Adipocyte (in vitro differentiated cells): ENCODE measurements at regions not wholly inside any gene's neighbourhood (a gene's known extent, or its start where the extent isn't known, plus 50 kb on each side); places are given as distances from the start of the nearest gene placed in this dataset.

Experiments used
- DNase-seq: peaks from one replicate; pipeline ENCODE4 v3.0.0-alpha.2; 2015; ENCODE audit warnings: low read depth
- H3K27me3 ChIP-seq: replicated peaks from 2 replicates; pipeline ENCODE4 v1.7.0; 2013; ENCODE audit warnings: mild to moderate bottlenecking, low read length, moderate library complexity; ENCODE audit not compliant: control insufficient read depth, insufficient read depth
- H3K36me3 ChIP-seq: 2 replicates; pipeline ENCODE4 v1.7.0; 2013; ENCODE audit warnings: low read length, mild to moderate bottlenecking, moderate library complexity; ENCODE audit not compliant: control insufficient read depth, insufficient read depth, severe bottlenecking
- H3K4me1 ChIP-seq: 2 replicates; pipeline ENCODE4 v1.7.0; 2013; ENCODE audit warnings: mild to moderate bottlenecking, low read length, moderate library complexity; ENCODE audit not compliant: control insufficient read depth, insufficient read depth
- H3K4me3 ChIP-seq: 2 replicates; pipeline ENCODE4 v1.7.0; 2013; ENCODE audit warnings: mild to moderate bottlenecking, low read length, moderate library complexity
- H3K9ac ChIP-seq: 2 replicates; pipeline ENCODE4 v1.7.0; 2013; ENCODE audit warnings: mild to moderate bottlenecking, low read length, moderate library complexity
- H3K9me3 ChIP-seq: 2 replicates; pipeline ENCODE4 v1.7.0; 2013; ENCODE audit warnings: mild to moderate bottlenecking, low read length, moderate library complexity; ENCODE audit not compliant: control insufficient read depth

DNA sequence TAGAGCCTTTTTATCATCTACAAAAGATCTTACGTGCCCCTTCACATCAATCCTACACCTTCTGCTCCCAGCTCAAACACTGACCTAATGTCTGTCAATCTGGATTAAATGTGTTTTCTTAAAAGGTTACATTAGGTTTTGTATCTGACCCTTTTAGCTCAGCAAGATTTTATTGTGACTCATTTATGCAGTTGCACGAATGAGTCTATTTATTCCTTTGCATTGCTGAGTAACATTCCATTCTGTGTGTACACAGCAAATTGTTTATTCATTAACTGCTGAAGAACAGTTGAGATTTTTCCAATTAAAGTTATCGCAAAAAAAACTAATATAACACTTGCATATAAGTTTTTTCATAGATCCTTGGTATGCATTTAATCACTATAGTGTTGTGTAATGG lies 253.9 kb upstream of the GPC6 start:
- Histone ChIP-seq H3K4me1 (no peaks in the 10 kb centered on the region), H3K9me3 (no peaks in the 10 kb centered on the region), H3K9ac (no peak overlapping the region), H3K27me3 (no peaks in the 10 kb centered on the region), H3K36me3 (no peaks in the 10 kb centered on the region), H3K4me3 (no peak overlapping the region)
- no peak for DNase-seq

DNA sequence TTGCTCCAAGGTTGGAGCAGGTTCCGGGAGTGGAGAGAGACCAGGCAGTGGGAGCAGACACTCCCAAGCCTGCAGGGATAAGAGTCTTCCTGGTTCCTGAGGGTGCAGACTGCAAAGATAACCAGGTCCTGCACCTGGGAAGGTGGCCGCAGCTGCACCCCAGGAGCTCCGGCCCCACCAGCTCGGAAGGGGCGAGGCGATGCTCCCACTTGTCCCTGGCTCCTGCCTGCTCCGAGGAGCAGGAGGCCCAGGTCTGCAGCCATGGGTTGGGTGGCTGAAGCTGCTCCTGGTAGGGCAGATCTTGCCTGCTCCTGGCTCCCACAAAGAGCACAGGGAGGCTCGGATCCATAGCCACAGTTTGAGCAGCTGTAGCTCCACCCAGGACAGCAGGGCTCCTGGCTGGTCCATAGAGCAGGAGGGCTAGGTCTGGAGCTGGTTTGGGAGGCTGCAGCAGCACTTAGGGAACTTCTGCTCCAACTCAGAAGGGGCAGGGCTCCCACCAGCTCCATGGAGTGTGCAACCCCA lies 251.6 kb upstream of the GPC6 start:
- Histone ChIP-seq H3K36me3 (no peaks in the 10 kb centered on the region), H3K27me3 (no peaks in the 10 kb centered on the region), H3K4me1 (no peaks in the 10 kb centered on the region), H3K9me3 (no peaks in the 10 kb centered on the region), H3K4me3 (no peak overlapping the region), H3K9ac (no peak overlapping the region)
- no peak for DNase-seq

DNA sequence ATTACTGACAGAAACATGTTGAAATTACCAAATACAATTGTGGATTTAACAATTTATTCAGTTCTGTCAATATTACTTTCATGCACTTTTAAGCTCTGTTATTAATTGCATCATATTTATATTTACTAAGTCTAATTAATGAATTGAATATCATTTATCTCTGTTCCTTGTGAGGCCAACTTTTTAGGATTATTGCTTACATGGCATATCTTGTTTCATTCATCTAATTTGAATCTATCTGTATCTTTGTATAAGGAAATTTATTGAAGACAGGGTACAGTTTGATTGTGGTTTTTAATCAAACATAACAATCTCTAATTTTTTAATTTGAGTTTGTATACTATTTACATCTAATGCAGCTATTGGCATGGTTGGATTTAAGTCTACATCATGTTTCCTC lies 249.9 kb upstream of the GPC6 start:
- Histone ChIP-seq H3K9ac (no peak overlapping the region), H3K4me1 (no peaks in the 10 kb centered on the region), H3K27me3 (no peaks in the 10 kb centered on the region), H3K9me3 (no peaks in the 10 kb centered on the region), H3K4me3 (no peak overlapping the region), H3K36me3 (no peaks in the 10 kb centered on the region)
- no peak for DNase-seq

DNA sequence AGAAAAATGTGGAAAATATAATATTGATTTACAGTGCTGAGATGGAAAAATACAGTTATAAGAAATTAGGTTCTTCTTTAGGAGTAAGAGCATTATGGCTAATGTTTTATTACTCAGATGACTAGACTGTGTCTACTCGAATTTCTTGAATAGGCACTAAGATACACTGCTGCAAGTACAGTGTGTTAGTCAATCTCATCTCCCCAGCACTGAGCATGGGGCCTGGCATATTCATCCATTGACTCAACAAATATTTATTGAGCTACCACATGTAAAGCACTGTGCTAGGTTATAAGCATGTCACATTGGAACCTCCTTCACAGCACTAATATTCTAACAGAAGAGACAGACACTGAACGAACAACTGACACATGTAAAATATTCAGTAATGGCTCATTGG lies 242.5 kb upstream of the GPC6 start:
- peaks cover 7% of the 10 kb centered on the region for H3K9me3 ChIP-seq
- DNase-seq, result no peak
- H3K9ac ChIP-seq, result no peak overlapping the region
- no peak overlapping the region for H3K4me3 ChIP-seq
- no peaks in the 10 kb centered on the region for H3K4me1 ChIP-seq
- no peaks in the 10 kb centered on the region for H3K36me3 ChIP-seq
- H3K27me3 ChIP-seq, result no peaks in the 10 kb centered on the region

DNA sequence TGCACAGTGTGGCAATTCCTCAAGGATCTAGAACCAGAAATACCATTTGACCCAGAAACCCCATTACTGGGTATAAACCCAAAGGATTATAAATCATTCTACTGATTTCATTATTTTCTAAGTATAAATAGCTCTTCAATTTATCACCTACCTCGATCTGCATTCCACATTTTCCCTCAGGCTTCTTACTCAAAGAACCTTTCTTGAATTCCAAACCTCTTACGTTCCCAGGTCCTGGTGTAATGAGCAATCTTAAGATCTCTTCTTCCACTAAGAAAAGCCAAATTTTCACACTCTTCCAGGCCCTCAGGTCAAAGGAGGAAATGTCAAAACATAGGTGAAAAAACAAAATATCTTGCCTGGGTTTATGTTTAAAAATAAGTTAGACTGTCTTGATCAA lies 237.3 kb upstream of the GPC6 start:
- no peak for DNase-seq
- H3K9ac ChIP-seq, result no peak overlapping the region
- H3K9me3 ChIP-seq, result peaks cover 13% of the 10 kb centered on the region
- H3K36me3 ChIP-seq, result no peaks in the 10 kb centered on the region
- no peaks in the 10 kb centered on the region for H3K4me1 ChIP-seq
- H3K4me3 ChIP-seq, result no peak overlapping the region
- H3K27me3 ChIP-seq, result no peaks in the 10 kb centered on the region

DNA sequence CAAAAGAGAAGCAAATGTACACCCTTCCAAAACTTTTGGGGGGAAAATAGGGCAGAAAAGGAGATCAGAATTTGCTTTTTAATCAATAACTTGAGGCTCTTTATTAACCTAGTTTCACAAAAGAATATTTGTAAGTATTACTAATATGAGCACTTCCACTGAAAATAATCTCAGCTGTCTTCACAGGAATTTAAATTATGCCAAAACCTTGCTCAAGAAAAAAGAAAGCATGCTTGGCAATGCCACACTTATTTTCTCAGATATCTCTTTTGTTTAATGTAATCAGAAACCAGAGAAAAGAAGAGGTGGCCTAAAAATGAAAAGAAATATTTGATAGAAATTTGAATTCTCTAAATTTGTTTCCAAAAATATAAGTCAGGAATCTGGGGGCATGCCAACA lies 234.9 kb upstream of the GPC6 start:
- H3K4me3 ChIP-seq, result no peak overlapping the region
- no peak overlapping the region for H3K9ac ChIP-seq
- peaks cover 28% of the 10 kb centered on the region for H3K9me3 ChIP-seq
- H3K27me3 ChIP-seq, result no peaks in the 10 kb centered on the region
- peak; percentile 2 for DNase-seq
- no peaks in the 10 kb centered on the region for H3K36me3 ChIP-seq
- H3K4me1 ChIP-seq, result no peaks in the 10 kb centered on the region

DNA sequence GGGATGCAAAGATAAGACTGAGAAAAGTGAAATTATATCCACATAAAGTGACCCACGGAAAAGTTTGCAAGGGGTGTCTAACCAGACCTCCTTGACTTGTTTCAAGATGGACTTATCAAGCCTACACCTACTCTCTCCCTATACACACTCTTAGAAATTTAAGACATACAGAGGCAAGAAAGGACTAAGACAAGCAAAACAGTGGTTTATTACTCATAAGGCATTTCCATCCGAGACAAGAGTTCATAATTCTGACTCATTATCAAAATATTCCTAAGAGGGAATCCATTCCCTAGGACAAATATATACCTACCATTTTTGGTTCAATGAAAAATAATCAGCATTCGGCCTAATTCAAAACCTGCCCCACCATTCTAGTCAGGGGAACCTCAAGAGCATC lies 232.6 kb upstream of the GPC6 start:
- no peaks in the 10 kb centered on the region for H3K36me3 ChIP-seq
- H3K9me3 ChIP-seq, result peaks cover 21% of the 10 kb centered on the region
- H3K9ac ChIP-seq, result no peak overlapping the region
- H3K4me1 ChIP-seq, result no peaks in the 10 kb centered on the region
- DNase-seq, result peak; percentile 3
- H3K4me3 ChIP-seq, result no peak overlapping the region
- H3K27me3 ChIP-seq, result no peaks in the 10 kb centered on the region

DNA sequence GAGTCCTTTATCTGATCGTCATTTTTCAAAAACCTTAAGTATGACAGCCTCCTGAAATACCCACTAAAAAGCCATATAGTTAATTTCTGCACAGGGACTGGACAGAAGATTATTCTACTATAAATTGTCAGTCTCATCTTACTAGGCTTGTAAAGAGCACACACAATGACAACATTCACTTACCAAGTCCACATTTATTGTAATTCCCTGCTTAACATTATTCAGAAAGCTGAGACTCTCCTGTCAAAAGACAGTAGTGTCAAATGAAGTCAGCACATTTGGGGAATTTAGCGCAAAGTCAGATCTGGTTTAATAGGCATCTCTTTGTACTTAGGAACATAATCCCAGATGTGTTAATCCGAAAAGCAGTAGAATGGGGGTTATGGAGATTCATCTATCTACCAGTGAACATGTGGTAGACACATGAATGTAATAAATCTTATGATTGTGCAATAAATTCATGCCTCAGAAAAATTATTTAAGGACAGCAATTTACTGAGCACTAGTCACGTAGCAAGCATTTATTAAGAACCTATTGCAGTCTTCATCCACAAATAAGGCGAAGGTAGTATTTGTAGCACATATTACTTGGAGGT lies 224.6 kb upstream of the GPC6 start:
- DNase-seq, result no peak
- Histone ChIP-seq H3K4me3 (no peak overlapping the region), H3K36me3 (no peaks in the 10 kb centered on the region), H3K9ac (no peak overlapping the region), H3K4me1 (no peaks in the 10 kb centered on the region), H3K27me3 (no peaks in the 10 kb centered on the region), H3K9me3 (peaks cover 28% of the 10 kb centered on the region)

DNA sequence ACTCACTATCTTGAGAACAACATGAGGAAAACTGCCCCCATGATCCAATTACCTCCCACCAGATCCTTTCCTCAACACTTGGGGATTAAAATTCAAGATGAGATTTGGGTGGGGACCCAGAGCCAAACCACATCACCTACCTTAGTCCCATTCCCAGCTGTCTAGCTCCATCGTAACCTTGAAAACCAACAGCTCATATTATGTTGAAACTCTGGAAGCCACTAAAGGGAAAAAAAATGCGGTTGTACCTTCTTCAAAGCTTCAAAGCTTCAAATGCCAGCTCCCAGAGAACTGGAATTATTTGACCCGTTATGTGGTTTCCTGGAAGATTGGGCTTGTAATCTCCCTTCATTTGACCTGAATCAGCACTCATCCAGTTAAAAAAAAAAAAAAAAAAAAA lies 223.1 kb upstream of the GPC6 start:
- H3K36me3 ChIP-seq, result no peaks in the 10 kb centered on the region
- H3K27me3 ChIP-seq, result no peaks in the 10 kb centered on the region
- no peak overlapping the region for H3K9ac ChIP-seq
- H3K9me3 ChIP-seq, result peaks cover 44% of the 10 kb centered on the region
- no peak for DNase-seq
- no peak overlapping the region for H3K4me3 ChIP-seq
- no peaks in the 10 kb centered on the region for H3K4me1 ChIP-seq

DNA sequence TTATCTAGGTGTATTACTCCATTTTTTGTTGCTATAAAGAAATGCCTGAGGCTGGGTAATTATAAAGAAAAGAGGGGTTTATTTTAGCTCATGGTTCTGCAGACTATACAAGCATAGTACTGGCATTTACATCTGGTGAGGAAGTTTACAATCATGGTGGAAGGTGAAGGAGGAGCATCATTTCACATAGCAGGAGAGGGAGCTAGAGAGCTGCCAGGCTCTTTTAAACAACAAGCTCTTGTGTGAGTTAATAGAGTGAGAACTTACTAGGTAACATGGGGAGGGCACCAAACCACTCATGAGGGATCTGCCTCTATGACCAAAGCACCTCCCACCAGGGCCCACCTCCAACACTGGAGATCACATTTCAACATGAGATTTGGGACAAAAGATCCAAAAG lies 221.7 kb upstream of the GPC6 start:
- H3K4me3 ChIP-seq, result no peak overlapping the region
- no peak overlapping the region for H3K9ac ChIP-seq
- no peaks in the 10 kb centered on the region for H3K4me1 ChIP-seq
- H3K27me3 ChIP-seq, result no peaks in the 10 kb centered on the region
- H3K36me3 ChIP-seq, result no peaks in the 10 kb centered on the region
- no peak for DNase-seq
- H3K9me3 ChIP-seq, result peaks cover 58% of the 10 kb centered on the region

DNA sequence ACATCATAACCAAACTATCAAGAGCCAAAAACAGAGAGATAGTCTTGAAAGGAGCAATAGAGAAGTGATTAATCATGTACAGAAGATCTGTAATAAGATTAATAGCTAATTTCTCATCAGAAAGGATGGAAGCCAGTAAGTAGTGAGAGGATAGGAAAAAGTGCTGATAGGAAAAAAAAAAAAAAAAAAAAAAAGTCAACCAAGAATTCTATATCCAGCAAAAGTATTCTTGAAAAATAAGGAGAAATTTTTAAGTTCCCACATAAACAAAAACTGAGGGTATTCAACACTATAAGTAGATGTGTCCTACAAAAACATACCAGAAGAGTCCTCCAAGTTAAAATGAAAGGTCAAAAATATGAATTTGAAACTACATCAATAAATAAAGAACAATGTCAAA lies 218.7 kb upstream of the GPC6 start:
- DNase-seq, result no peak
- Histone ChIP-seq H3K9ac (no peak overlapping the region), H3K27me3 (no peaks in the 10 kb centered on the region), H3K4me3 (no peak overlapping the region), H3K4me1 (no peaks in the 10 kb centered on the region), H3K36me3 (no peaks in the 10 kb centered on the region), H3K9me3 (peaks cover 74% of the 10 kb centered on the region)

DNA sequence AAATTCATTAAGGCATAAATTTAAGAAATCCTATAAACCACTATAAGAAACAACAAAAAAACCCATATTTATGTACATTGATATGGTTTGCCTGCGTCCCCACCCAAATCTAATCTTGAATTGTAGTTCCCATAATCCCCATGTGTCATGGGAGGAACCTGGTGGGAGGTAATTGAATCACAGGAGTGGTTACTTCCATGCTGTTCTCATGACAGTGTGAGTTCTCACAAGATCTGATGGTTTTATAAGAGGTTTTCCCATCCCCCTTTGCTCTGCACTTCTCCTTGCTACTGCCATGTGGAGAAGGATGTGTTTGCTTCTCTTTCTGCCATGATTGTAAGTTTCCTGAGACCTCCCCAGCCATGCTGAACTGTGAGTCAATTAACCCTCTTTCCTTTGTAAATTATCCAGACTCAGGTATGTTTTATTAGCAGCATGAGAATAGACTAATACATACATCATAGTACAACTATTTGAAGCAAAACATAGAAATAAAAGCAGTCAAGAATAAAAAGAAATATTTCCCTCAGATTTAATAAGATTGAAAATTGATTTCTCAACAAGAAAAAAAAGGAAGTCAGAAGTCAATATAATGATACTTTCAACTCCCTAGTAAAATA lies 209.0 kb upstream of the GPC6 start:
- H3K36me3 ChIP-seq, result no peaks in the 10 kb centered on the region
- DNase-seq, result no peak

More for the DNA sequence above, 209.0 kb upstream of the GPC6 start:
- H3K4me1 ChIP-seq, result no peaks in the 10 kb centered on the region
- no peaks in the 10 kb centered on the region for H3K27me3 ChIP-seq
- H3K9me3 ChIP-seq, result peaks cover 88% of the 10 kb centered on the region
- peak overlapping the region; percentile 19 for H3K4me3 ChIP-seq
- no peak overlapping the region for H3K9ac ChIP-seq
